ENCODE measurements at regions not wholly inside any gene's neighbourhood (a gene's known extent, or its start where the extent isn't known, plus 50 kb on each side); places are given as distances from the start of the nearest gene placed in this dataset.

GRCh38 chr15:48063411-48063985 is 57.3 kb upstream of the SLC24A5 start:
- Mint-ChIP-seq H3K27me3 (ENCODE audit: low read depth) (no peaks in the 10 kb centered on the region; the same call in 1 of the 2 replicates), H3K36me3 (no peaks in the 10 kb centered on the region), H3K9me3 (0 out of 2 replicates have a peak, but pooled peaks cover 5% of the 10 kb centered on the region), H3K27ac (no peak overlapping the region), H3K4me3 (no peak overlapping the region), H3K4me1 (peaks cover 6% of the 10 kb centered on the region)
- ATAC-seq (no peak), DNase-seq (ENCODE audit: low spot score) (no peak)
- POLR2A ChIA-PET: no interaction called here
- CTCF ChIA-PET: interaction anchor here (2.7 kb wide), 1 partner anchor 22 kb away, joined by 8 read pairs; no protein-coding TSS in a partner anchor
- TF ChIP-seq CBFB (CRISPR knock-in tag; IDR thresholded peaks at IDR 0.05; ENCODE audit: low read depth) (no peak), RELA (CRISPR knock-in tag; IDR thresholded peaks at IDR 0.05; ENCODE audit: borderline replicate concordance) (no peak), NFE2L1 (CRISPR knock-in tag; IDR thresholded peaks at IDR 0.05) (no peak), ZNF423 (CRISPR knock-in tag; IDR thresholded peaks at IDR 0.05) (no peak), PRRX2 (CRISPR knock-in tag; IDR thresholded peaks at IDR 0.05) (no peak), FOXK1 (CRISPR knock-in tag; IDR thresholded peaks at IDR 0.05) (no peak), FOXJ3 (CRISPR knock-in tag; IDR thresholded peaks at IDR 0.05; ENCODE audit: borderline replicate concordance) (no peak), ZNF138 (CRISPR knock-in tag; conservative IDR thresholded peaks at IDR 0.05) (no peak), ESRRA (CRISPR knock-in tag; IDR thresholded peaks at IDR 0.05; ENCODE audit: borderline replicate concordance) (no peak), GTF2I (CRISPR knock-in tag; conservative IDR thresholded peaks at IDR 0.05) (no peak)

GRCh38 chr15:48064421-48064820 is 56.4 kb upstream of the SLC24A5 start:
- POLR2A ChIA-PET: no interaction called here
- Mint-ChIP-seq H3K9me3 (0 out of 2 replicates have a peak, but pooled peaks cover 5% of the 10 kb centered on the region), H3K4me3 (no peak overlapping the region), H3K36me3 (no peaks in the 10 kb centered on the region), H3K27ac (no peak overlapping the region), H3K4me1 (peaks cover 6% of the 10 kb centered on the region), H3K27me3 (ENCODE audit: low read depth) (no peaks in the 10 kb centered on the region; the same call in 1 of the 2 replicates)
- DNase-seq (ENCODE audit: low spot score) (no peak), ATAC-seq (no peak)
- CTCF ChIA-PET: interaction anchor here (1.3 kb wide), 1 partner anchor 76 kb away, joined by 5 read pairs; no protein-coding TSS in a partner anchor
- TF ChIP-seq ZBTB21 (CRISPR knock-in tag; IDR thresholded peaks at IDR 0.05; ENCODE audit: borderline replicate concordance) (no peak), JAZF1 (CRISPR knock-in tag; IDR thresholded peaks at IDR 0.05) (no peak), ZSCAN18 (CRISPR knock-in tag; IDR thresholded peaks at IDR 0.05) (no peak), ZNF425 (CRISPR knock-in tag; conservative IDR thresholded peaks at IDR 0.05) (no peak), ZBTB43 (CRISPR knock-in tag; IDR thresholded peaks at IDR 0.05) (no peak), GABPB1 (CRISPR knock-in tag; IDR thresholded peaks at IDR 0.05) (no peak), FOXJ3 (CRISPR knock-in tag; IDR thresholded peaks at IDR 0.05; ENCODE audit: borderline replicate concordance) (no peak), NR3C1 (CRISPR knock-in tag; conservative IDR thresholded peaks at IDR 0.05; ENCODE audit: low read depth) (no peak), ZNF263 (CRISPR knock-in tag; IDR thresholded peaks at IDR 0.05; ENCODE audit: low read depth) (no peak), USF2 (CRISPR knock-in tag; IDR thresholded peaks at IDR 0.05) (no peak), USF1 (CRISPR knock-in tag; IDR thresholded peaks at IDR 0.05) (no peak), SMAD3 (CRISPR knock-in tag; IDR thresholded peaks at IDR 0.05; ENCODE audit: borderline replicate concordance) (no peak), RELA (CRISPR knock-in tag; IDR thresholded peaks at IDR 0.05; ENCODE audit: borderline replicate concordance) (no peak), ZNF512 (CRISPR knock-in tag; IDR thresholded peaks at IDR 0.05; ENCODE audit: borderline replicate concordance) (no peak), TP53 (CRISPR knock-in tag; IDR thresholded peaks at IDR 0.05) (no peak), E2F5 (CRISPR knock-in tag; IDR thresholded peaks at IDR 0.05) (no peak), NFE2L1 (CRISPR knock-in tag; IDR thresholded peaks at IDR 0.05) (no peak)
